GM12872 (cell line): ENCODE measurements at regions not wholly inside any gene's neighbourhood (a gene's known extent, or its start where the extent isn't known, plus 50 kb on each side); places are given as distances from the start of the nearest gene placed in this dataset.
A peak's percentile ranks its signal among the peaks of the same experiment; 100 is the strongest.

Experiments used
- CTCF ChIP-seq: IDR thresholded peaks from 3 replicates; pipeline ENCODE4 v1.5.1; 2011; ENCODE audit warnings: low read depth, mild to moderate bottlenecking, low read length, moderate library complexity; ENCODE audit not compliant: insufficient read depth

GRCh38 chr11:31870609-31871309, 59.6 kb upstream of the PAX6 start:
- peak; percentile 67 for TF ChIP-seq CTCF

- TF ChIP-seq CTCF = no peak
These were observed 58.9 kb upstream of the PAX6 start for GRCh38 chr11:31869986-31870385.

GRCh38 chr11:31865606-31866300, 54.6 kb upstream of the PAX6 start:
- no peak for TF ChIP-seq CTCF

- TF ChIP-seq CTCF = no peak
These were observed 52.2 kb upstream of the PAX6 start for GRCh38 chr11:31863170-31863832.

GRCh38 chr11:31861011-31861410, 49.9 kb upstream of the PAX6 start:
- no peak for TF ChIP-seq CTCF
